ENCODE measurements at regions not wholly inside any gene's neighbourhood (a gene's known extent, or its start where the extent isn't known, plus 50 kb on each side); places are given as distances from the start of the nearest gene placed in this dataset.

- DNase-seq = no peak
Measured at GRCh38 chr3:82080792-82081191, 319.3 kb upstream of the GBE1 start.

DNA sequence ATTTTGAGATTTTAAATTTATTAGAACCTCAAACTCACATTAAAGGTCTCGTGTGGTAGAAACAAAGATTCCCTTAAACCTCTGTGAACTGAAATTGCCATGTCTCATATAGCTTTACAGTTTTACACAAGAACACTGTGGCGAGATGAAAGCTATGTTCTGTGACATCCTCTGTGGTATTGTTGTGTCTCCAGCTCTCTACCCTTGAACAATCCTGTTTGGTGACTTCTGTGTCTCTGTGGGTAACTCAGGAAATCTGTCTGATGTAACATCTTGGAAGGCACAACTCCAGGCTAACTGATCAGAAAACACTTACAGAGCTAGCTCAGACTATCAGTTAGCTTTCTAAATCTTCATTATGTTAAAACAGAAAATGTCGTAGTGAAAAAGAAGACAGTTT lies 318.8 kb upstream of the GBE1 start:
- DNase-seq = no peak

DNA sequence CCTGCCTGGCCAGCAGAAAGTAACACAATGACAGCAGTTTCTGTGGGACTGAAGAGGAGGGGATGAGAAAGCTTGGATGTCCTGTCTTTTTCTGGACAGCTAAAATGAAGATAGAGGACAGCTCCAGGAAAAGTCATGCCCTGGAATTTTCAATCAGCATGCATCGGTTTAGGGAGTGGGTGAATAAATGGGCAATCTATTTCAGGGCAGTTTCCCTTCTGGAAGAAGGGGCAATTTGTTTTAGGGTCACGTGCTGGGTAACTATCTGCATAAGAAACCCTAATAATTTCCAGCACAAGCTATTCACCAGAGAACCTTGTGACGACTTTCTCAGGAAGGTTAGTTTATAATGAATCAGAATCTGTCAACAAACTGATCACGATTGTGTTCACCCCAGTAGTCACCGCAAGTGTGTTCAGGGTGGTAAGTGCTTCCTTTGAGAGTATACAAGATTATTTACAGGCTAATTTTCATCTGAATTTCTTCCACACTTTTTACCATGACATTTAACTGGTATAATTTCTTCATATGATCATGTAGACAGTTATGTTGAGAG lies 318.0 kb upstream of the GBE1 start:
- no peak for DNase-seq

GRCh38 chr3:82078246-82078645 lies 316.8 kb upstream of the GBE1 start:
- DNase-seq = no peak

- no peak for DNase-seq
Measured at GRCh38 chr3:82067420-82067819, 306.0 kb upstream of the GBE1 start.

- DNase-seq = no peak
Measured at GRCh38 chr3:82058809-82059208, 297.4 kb upstream of the GBE1 start.

- DNase-seq = no peak
Measured at GRCh38 chr3:82055792-82056191, 294.3 kb upstream of the GBE1 start.

DNA sequence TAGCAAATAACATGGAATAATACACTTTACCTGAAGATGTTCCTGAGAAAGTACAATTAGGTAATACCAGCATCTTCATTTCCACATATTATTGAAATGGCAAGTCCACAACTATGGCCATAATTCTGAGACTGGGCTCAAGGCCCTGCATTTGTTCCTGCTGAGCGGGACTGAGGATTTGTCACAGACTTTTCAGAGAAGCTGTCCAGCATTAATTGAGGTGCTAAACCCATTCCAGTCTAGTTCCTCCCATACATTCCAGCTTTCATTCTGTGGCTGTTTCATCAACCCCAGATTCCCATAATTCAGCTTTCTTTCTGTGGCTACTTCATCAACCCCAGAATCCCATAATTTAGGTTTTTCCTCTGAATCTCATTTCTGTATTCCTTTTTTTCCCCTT lies 293.4 kb upstream of the GBE1 start:
- DNase-seq = no peak

GRCh38 chr3:82053236-82053635 lies 291.8 kb upstream of the GBE1 start:
- DNase-seq = no peak

DNA sequence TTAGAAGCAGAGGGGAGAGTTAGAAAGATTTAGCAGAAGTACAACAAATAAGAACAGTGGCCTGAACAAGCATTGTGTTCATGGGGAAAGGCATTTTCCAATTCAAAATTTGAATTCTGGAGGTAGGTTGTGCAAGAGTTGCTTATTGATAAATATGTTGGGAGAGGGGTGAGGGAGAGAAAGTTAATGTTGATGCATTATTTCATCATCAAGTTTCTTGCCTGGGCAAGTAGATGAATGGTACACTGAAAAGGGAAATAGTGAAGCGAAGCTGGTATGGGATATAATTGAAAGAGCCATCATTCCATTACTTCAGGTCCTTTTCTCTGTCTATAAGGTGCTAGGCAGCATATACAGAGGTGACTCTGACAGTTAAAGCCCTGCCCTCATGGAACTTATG lies 288.9 kb upstream of the GBE1 start:
- DNase-seq = no peak

GRCh38 chr3:82048711-82049110 lies 287.3 kb upstream of the GBE1 start:
- DNase-seq = no peak

DNA sequence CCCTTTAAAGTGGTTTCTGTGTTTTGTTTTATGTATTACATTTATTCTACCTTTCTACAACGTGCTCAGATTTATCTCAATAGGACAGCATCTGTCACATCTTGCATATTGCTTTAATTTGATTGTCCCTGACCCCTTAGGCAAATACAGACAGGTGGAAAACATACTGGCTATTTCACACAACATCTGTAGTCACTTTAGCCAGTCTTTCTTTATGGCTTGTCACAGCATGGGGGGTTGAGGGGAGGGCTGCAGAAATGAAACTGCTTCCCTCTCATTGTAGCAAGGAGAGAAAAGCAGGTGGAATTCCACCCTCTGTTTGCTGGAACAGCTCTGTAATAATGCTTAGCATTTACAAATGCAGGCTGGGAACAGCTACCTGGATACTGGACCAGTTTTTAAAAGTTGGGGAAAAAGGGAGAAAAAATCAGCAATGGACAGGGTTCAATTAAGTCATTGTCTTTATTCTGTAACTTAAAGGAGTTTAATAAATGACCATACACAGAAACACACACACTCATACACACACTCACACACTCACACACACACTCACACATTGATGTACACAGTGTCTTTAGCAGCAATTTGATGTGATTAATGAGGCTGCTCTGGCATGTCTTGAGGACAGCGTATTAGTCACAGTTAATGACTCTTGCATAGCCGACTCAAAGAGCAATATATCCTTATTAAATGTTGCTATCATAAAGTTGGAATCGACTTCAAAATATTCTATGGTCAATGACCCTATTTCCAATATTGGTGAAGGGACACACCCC lies 283.7 kb upstream of the GBE1 start:
- DNase-seq = no peak

- no peak for DNase-seq
Measured at GRCh38 chr3:82038556-82038955, 277.1 kb upstream of the GBE1 start.

GRCh38 chr3:82033186-82033585 lies 271.7 kb upstream of the GBE1 start:
- DNase-seq = no peak

GRCh38 chr3:82031596-82031995 lies 270.2 kb upstream of the GBE1 start:
- DNase-seq = no peak

DNA sequence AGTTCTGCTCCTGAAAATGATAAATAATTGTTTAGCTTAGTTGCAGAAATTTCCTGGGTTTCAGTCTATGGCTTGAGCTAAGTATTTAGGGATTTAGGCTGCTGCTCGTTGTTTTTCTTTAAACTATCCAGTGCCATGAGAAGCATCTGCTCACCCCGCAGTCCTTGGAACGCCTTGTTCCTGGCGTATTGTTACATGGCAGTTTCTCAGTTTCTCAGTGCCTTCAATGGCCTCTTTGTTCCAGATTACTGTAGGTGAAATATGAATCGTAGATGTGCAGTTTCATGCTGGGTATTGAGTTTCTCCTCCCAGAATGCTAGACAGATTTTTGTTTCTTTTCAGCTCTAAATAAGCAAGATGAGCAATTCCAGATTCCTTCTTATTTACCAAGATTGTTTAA lies 269.5 kb upstream of the GBE1 start:
- DNase-seq = no peak

- DNase-seq = no peak
Measured at GRCh38 chr3:82022836-82023235, 261.4 kb upstream of the GBE1 start.

DNA sequence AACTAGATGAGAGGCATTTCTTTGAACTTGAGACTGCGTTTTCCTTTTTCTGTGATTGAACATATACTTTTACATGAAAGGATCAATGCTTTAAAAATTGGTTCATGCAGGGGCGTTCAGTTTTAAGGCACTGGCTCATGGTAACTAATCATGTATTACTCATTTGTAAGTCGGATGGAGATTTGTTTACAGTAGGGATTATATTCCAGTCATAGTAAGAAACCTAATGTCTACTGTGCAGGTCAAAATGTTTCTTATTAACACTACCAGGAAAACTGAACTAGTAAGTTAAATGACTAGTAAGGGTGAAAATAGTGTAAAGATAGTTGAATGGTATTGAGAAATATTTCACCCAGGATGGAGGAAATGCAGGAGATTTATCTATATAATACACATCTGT lies 258.8 kb upstream of the GBE1 start:
- no peak for DNase-seq

- no peak for DNase-seq
Measured at GRCh38 chr3:82015241-82015640, 253.8 kb upstream of the GBE1 start.

DNA sequence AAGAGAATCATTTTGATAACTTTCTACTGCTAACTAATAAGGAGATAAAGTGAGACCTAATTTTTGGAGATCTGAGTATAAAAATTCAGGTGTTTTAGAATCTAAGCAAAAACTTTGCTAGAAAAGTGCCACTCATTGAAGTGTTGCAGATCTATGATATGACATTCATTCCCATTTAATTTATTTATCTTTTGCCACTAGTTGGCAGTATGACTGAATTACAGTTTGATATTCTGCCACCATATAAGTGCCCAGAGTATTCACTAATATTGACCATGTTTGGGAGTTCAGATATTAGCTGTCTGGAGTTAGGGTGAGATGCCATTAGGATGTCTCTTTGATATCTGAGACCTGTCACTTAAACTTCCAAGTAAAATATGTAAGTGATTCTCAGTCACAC lies 251.3 kb upstream of the GBE1 start:
- DNase-seq = no peak

DNA sequence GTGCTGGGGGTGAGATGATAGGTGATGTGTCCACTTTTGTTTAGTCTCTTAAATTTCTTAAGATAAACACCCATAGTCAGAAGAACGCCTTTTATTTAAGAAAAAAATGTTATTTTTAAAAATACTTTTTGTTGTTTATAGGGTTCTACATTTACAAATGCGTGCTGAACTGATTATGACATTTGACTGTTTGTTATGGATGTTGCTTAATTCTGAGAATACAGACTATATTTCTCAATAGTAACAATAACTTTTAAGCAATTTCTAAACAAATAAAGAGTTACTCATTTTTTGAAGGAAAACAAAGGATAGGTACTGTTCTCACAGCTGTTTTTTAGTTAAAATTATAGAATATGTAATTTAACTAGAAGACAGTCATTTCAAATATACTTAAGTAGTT lies 249.9 kb upstream of the GBE1 start:
- no peak for DNase-seq

GRCh38 chr3:82005266-82005665 lies 243.8 kb upstream of the GBE1 start:
- DNase-seq = no peak

DNA sequence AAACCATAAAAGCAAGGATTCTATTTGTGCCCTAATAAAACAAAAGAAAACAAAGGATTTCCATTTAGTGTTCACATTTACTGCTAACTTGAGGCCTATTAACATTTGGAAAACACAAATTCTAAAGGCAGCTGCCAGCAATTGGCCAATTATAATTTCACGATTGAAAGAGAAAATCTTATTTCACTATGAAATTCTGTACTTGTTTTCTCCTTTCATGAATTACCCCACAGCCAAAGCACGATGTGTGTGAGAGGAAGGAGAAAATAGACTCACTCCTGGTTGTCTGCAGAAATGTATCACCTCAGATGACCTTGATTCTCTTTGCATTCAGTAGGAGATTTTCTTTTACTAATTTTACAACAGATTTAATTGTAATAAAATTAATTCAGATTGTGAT lies 242.8 kb upstream of the GBE1 start:
- no peak for DNase-seq

GRCh38 chr3:82002986-82003642 lies 241.7 kb upstream of the GBE1 start:
- no peak for DNase-seq

GRCh38 chr3:82002491-82002890 lies 241.0 kb upstream of the GBE1 start:
- no peak for DNase-seq

All from activated CD4-positive, alpha-beta T cell treated with anti-CD3 and anti-CD28 coated beads for 48 hours (primary cell).